Suprapubic skin (tissue), 4 donors: ENCODE measurements at regions not wholly inside any gene's neighbourhood (a gene's known extent, or its start where the extent isn't known, plus 50 kb on each side); places are given as distances from the start of the nearest gene placed in this dataset.

Experiments
- EP300 ChIP-seq: sonication (generic); formaldehyde crosslinking; IDR thresholded peaks from one replicate; pipeline ENCODE4 v1.6.1; 2017; ENCODE audit warnings: antibody characterized with exemption
- POLR2A ChIP-seq, 2 donors: fragments of 450-650 bp; IDR thresholded peaks; one replicate each; pipeline ENCODE4 v1.6.1; 2017; ENCODE audit warnings: antibody characterized with exemption in 2 of 2, mild to moderate bottlenecking in 2 of 2, moderate library complexity in 2 of 2
- POLR2AphosphoS5 ChIP-seq, 3 donors: sonication (generic); formaldehyde crosslinking; IDR thresholded peaks; one replicate each; pipeline ENCODE4 v1.6.1; 2017; ENCODE audit warnings: antibody characterized with exemption in 3 of 3
- TF ChIP-seq, protein P1 (sequence below), 2 donors: fragments of 200-600 bp in 1 of 2; fragments of 450-650 bp in 1 of 2; sonication (generic) in 1 of 2; IDR thresholded peaks; one replicate each; pipeline ENCODE4 v1.5.1; 2016 to 2019; ENCODE audit warnings: antibody characterized with exemption in 2 of 2, mild to moderate bottlenecking in 1 of 2, moderate library complexity in 1 of 2

DNA sequence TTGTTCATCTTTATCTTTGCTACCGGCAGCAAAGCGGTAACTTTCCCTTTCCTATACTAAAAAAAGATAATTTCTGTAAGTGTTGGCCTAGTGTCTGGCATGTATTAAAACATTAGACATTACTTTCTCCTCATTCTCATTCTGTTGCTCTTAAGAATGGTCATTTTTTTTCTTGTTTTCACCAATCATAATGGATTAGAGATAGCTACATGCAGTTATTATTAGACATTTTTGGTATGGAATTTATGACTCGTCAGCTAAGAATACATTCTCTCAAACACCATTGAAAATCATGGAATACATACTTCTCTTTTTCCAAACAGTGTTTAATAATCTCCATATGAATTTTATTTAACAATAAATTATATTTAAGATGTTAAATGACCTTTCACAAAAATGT lies 1154.6 kb downstream of the BRINP3 start:
- TF ChIP-seq POLR2A (IDR thresholded peaks at IDR 0.05) (no peak), EP300 (no peak), POLR2AphosphoS5 (IDR thresholded peaks at IDR 0.05) (no peak)
- TF ChIP-seq, protein P1, sequence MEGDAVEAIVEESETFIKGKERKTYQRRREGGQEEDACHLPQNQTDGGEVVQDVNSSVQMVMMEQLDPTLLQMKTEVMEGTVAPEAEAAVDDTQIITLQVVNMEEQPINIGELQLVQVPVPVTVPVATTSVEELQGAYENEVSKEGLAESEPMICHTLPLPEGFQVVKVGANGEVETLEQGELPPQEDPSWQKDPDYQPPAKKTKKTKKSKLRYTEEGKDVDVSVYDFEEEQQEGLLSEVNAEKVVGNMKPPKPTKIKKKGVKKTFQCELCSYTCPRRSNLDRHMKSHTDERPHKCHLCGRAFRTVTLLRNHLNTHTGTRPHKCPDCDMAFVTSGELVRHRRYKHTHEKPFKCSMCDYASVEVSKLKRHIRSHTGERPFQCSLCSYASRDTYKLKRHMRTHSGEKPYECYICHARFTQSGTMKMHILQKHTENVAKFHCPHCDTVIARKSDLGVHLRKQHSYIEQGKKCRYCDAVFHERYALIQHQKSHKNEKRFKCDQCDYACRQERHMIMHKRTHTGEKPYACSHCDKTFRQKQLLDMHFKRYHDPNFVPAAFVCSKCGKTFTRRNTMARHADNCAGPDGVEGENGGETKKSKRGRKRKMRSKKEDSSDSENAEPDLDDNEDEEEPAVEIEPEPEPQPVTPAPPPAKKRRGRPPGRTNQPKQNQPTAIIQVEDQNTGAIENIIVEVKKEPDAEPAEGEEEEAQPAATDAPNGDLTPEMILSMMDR (IDR thresholded peaks at IDR 0.05) = no peak
